ENCODE measurements at regions not wholly inside any gene's neighbourhood (a gene's known extent, or its start where the extent isn't known, plus 50 kb on each side); places are given as distances from the start of the nearest gene placed in this dataset.
"Not testable (repeated sequence)": the region's sequence is repeated elsewhere in the genome, so short reads cannot be mapped to it uniquely, and the experiment has no call there.

- Histone ChIP-seq H3K4me3 (ENCODE audit: low read length) (no peak overlapping the region), H3K9me3 (replicated peaks; ENCODE audit: low read length) (no peaks in the 10 kb centered on the region), H3K36me3 (ENCODE audit: insufficient read depth, low read length) (no peaks in the 10 kb centered on the region), H3K4me1 (ENCODE audit: control insufficient read depth, insufficient read depth, low read length) (no peaks in the 10 kb centered on the region), H3K27me3 (ENCODE audit: control insufficient read depth, insufficient read depth, low read length) (no peaks in the 10 kb centered on the region), H3K4me2 (ENCODE audit: low read length) (no peak overlapping the region), H3K9ac (ENCODE audit: low read depth, low read length) (no peak overlapping the region)
Measured at GRCh38 chr1:73218995-73219546, 936.7 kb upstream of the NEGR1 start.

DNA sequence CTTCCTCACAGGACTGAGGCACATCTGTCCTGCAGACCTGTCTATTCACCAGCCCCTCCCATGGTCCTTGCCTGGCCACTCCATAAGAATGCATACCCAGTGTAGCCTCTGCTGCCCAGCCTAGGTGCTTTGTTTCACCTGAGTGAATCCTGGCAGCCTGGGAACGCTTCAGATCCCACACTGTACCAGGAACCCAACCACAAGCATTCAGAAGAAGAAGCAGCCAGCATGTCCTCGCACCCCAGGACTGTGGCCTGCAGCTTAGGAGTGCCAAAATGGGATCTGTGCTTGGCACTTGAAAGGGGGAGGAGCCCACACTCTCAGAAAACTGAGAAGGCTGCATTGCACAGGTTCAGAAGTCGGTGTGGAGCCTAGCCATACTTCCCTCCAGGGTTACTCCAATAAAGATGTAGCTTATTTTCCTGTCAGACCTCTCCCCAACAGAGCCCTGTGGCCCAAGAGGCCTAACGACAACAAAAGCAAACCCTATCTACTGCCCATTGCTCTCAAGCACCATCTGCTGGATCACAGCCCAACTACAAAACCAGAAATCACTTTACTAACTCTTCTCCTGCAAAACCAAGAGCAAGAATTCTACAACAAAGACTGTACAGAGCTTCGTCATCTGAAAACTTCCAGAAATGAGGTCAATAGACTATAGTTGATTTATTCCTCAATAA, 923.1 kb upstream of the NEGR1 start:
- no peak overlapping the region for H3K4me3 ChIP-seq (ENCODE audit: low read length)
- H3K27me3 ChIP-seq (ENCODE audit: control insufficient read depth, insufficient read depth, low read length), result no peaks in the 10 kb centered on the region
- no peaks in the 10 kb centered on the region for H3K9me3 ChIP-seq (replicated peaks; ENCODE audit: low read length)

DNA sequence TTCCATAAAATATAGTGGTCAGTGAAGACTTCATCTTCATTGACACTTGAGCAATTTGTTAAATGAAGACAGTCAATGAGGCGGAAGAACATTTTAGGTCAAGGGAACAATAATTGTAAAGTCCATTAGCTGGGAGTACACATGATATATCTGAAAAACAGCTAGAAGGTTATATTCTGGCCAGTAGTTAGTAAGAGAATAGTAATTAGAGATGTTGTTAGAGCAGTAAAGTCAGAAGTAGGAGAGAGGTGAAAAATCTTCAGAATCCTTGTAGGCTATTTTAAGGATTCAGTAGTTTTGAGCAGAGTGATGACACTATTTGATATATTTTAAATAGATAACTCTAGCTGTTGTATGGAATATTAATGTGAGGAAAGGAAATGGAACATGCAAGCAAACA, 915.6 kb upstream of the NEGR1 start:
- Histone ChIP-seq H3K4me2 (ENCODE audit: low read length) (no peak overlapping the region), H3K4me3 (ENCODE audit: low read length) (no peak overlapping the region), H3K27me3 (ENCODE audit: control insufficient read depth, insufficient read depth, low read length) (no peaks in the 10 kb centered on the region), H3K9me3 (replicated peaks; ENCODE audit: low read length) (peaks cover 9% of the 10 kb centered on the region), H3K9ac (ENCODE audit: low read depth, low read length) (no peak overlapping the region), H3K36me3 (ENCODE audit: insufficient read depth, low read length) (no peaks in the 10 kb centered on the region), H3K4me1 (ENCODE audit: control insufficient read depth, insufficient read depth, low read length) (no peaks in the 10 kb centered on the region)

More for the DNA sequence above, 923.1 kb upstream of the NEGR1 start:
- Histone ChIP-seq H3K4me2 (ENCODE audit: low read length) (no peak overlapping the region), H3K9ac (ENCODE audit: low read depth, low read length) (no peak overlapping the region), H3K36me3 (ENCODE audit: insufficient read depth, low read length) (no peaks in the 10 kb centered on the region), H3K4me1 (ENCODE audit: control insufficient read depth, insufficient read depth, low read length) (no peaks in the 10 kb centered on the region)

GRCh38 chr1:73194965-73195364, 912.6 kb upstream of the NEGR1 start:
- no peaks in the 10 kb centered on the region for H3K4me1 ChIP-seq (ENCODE audit: control insufficient read depth, insufficient read depth, low read length)
- no peak overlapping the region for H3K4me3 ChIP-seq (ENCODE audit: low read length)
- no peaks in the 10 kb centered on the region for H3K36me3 ChIP-seq (ENCODE audit: insufficient read depth, low read length)
- no peaks in the 10 kb centered on the region for H3K27me3 ChIP-seq (ENCODE audit: control insufficient read depth, insufficient read depth, low read length)
- H3K9me3 ChIP-seq (replicated peaks; ENCODE audit: low read length), result peaks cover 9% of the 10 kb centered on the region
- H3K9ac ChIP-seq (ENCODE audit: low read depth, low read length), result no peak overlapping the region
- no peak overlapping the region for H3K4me2 ChIP-seq (ENCODE audit: low read length)

- not testable (repeated sequence) for H3K9ac ChIP-seq (ENCODE audit: low read depth, low read length); H3K4me3 ChIP-seq (ENCODE audit: low read length); H3K9me3 ChIP-seq (replicated peaks; ENCODE audit: low read length); H3K27me3 ChIP-seq (ENCODE audit: control insufficient read depth, insufficient read depth, low read length); H3K4me1 ChIP-seq (ENCODE audit: control insufficient read depth, insufficient read depth, low read length); H3K36me3 ChIP-seq (ENCODE audit: insufficient read depth, low read length); H3K4me2 ChIP-seq (ENCODE audit: low read length)
Measured at GRCh38 chr1:73183581-73183980, 901.2 kb upstream of the NEGR1 start.

DNA sequence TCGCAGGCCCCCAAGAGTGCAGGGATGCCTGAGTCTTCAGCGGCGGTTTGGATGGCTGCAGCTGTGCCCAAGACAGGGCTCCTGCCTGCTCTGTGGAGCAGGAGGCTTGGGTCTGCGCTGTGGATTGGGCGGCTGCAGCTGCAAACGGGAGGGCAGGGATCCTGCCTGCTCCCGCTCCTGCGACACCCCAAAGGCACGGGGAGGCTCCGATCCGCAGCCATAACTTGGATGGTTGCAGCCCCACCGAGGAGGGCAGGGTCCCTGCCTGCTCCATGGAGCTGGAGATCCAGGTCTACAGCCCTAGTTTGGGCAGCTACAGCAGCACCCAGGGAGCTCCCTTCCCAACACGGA, 898.8 kb upstream of the NEGR1 start:
- H3K27me3 ChIP-seq (ENCODE audit: control insufficient read depth, insufficient read depth, low read length), result no peaks in the 10 kb centered on the region
- no peaks in the 10 kb centered on the region for H3K4me1 ChIP-seq (ENCODE audit: control insufficient read depth, insufficient read depth, low read length)
- H3K9me3 ChIP-seq (replicated peaks; ENCODE audit: low read length), result peaks cover 3% of the 10 kb centered on the region
- no peak overlapping the region for H3K4me3 ChIP-seq (ENCODE audit: low read length)
- no peak overlapping the region for H3K4me2 ChIP-seq (ENCODE audit: low read length)
- H3K9ac ChIP-seq (ENCODE audit: low read depth, low read length), result no peak overlapping the region
- no peaks in the 10 kb centered on the region for H3K36me3 ChIP-seq (ENCODE audit: insufficient read depth, low read length)

DNA sequence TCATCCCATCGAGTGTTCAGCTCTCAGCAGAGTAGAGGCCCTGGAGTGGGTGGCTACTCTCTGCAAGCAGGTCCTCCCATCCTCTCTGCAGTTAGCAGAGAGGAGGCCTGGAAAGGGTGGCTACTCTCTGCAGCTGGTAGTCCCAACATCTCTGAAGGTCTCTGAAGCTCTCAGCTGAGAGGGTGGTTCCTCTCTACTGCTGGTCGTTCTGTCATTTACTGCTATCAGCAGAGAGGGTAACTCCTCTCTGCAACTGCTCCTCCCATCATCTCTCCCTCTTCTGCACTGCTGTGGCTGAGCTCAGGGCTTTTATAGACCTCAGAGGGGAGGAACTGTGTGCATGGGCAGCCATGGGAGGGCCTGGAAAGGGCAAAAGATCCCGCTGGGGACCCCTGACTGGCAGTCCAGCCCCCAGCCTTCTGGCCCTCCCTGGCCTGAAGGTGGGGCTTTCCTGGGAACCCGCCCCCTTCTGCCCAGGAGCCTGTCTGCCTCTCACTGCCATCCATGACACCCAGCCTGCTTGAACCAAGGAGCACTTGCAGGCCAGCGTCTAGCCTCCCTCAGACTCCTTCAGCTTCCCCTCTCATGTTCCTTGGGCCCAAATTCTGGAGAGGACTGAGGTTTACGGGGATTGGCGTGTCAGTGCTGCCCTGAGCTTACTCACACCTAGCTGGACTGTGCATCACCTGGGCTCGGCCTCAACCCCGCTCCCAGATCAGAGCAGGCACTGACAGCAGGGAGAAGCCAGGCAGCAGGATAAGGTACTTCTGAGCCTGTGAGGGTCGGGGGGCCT, 898.3 kb upstream of the NEGR1 start:
- H3K4me2 ChIP-seq (ENCODE audit: low read length), result no peak overlapping the region
- no peaks in the 10 kb centered on the region for H3K27me3 ChIP-seq (ENCODE audit: control insufficient read depth, insufficient read depth, low read length)
- H3K9ac ChIP-seq (ENCODE audit: low read depth, low read length), result no peak overlapping the region
- no peak overlapping the region for H3K4me3 ChIP-seq (ENCODE audit: low read length)
- peaks cover 3% of the 10 kb centered on the region for H3K9me3 ChIP-seq (replicated peaks; ENCODE audit: low read length)
- H3K4me1 ChIP-seq (ENCODE audit: control insufficient read depth, insufficient read depth, low read length), result no peaks in the 10 kb centered on the region
- no peaks in the 10 kb centered on the region for H3K36me3 ChIP-seq (ENCODE audit: insufficient read depth, low read length)

DNA sequence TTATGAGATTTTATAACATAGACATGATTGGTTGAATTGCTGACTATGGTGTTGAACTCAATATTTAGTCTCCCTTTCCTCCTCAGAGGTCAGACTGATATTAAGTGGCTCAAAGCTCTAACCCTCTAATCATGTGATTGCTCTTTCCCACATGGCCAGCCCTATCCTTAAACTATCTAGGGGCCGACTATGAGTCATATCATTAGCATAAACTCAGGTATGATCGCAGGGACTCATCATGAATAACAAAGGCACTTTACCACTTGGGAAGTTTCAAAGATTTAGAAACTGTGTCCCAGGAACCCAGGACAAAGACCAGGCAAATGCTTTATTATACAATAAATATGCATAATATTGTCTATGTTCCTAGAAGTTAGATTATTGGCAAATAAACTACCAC, 894.6 kb upstream of the NEGR1 start:
- no peak overlapping the region for H3K4me2 ChIP-seq (ENCODE audit: low read length)

DNA sequence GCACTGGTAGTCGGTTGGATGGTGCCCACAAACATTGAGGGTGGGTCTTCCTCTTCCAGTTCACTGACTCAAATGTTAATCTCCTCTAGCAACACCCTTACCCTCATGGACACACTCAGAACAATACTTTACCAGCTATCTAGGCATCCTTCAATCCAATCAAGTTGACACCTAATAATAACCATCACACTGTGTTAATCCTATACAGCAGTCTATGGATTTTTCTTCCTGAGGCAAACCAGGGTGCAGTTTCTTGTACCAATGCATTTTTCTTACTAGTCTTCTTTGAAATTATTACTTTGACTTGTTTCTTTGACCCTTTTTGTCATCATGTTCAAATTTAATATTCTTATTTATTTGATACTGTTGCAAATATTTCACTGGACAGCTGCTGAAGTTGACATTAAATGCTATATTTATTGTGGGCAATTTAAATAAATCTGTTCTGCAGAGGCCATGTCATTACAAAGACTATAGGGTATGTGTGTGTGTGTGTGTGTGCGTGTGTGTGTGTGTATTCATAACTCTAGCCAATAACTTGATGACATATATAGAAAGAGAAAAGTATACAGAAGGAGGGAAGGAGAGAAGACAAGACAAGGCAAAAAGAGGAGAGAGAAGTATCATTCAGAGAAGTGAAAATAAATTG, 884.8 kb upstream of the NEGR1 start:
- H3K27me3 ChIP-seq (ENCODE audit: control insufficient read depth, insufficient read depth, low read length), result no peaks in the 10 kb centered on the region
- peaks cover 4% of the 10 kb centered on the region for H3K9me3 ChIP-seq (replicated peaks; ENCODE audit: low read length)
- no peaks in the 10 kb centered on the region for H3K36me3 ChIP-seq (ENCODE audit: insufficient read depth, low read length)
- H3K4me2 ChIP-seq (ENCODE audit: low read length), result no peak overlapping the region
- H3K4me3 ChIP-seq (ENCODE audit: low read length), result no peak overlapping the region
- H3K4me1 ChIP-seq (ENCODE audit: control insufficient read depth, insufficient read depth, low read length), result no peaks in the 10 kb centered on the region
- H3K9ac ChIP-seq (ENCODE audit: low read depth, low read length), result no peak overlapping the region

More for the DNA sequence above, 894.6 kb upstream of the NEGR1 start:
- Histone ChIP-seq H3K27me3 (ENCODE audit: control insufficient read depth, insufficient read depth, low read length) (no peaks in the 10 kb centered on the region), H3K9me3 (replicated peaks; ENCODE audit: low read length) (peaks cover 3% of the 10 kb centered on the region), H3K9ac (ENCODE audit: low read depth, low read length) (no peak overlapping the region), H3K4me1 (ENCODE audit: control insufficient read depth, insufficient read depth, low read length) (no peaks in the 10 kb centered on the region), H3K36me3 (ENCODE audit: insufficient read depth, low read length) (no peaks in the 10 kb centered on the region), H3K4me3 (ENCODE audit: low read length) (no peak overlapping the region)

GRCh38 chr1:73162564-73162963, 880.2 kb upstream of the NEGR1 start:
- no peak overlapping the region for H3K4me3 ChIP-seq (ENCODE audit: low read length)
- no peaks in the 10 kb centered on the region for H3K36me3 ChIP-seq (ENCODE audit: insufficient read depth, low read length)
- no peaks in the 10 kb centered on the region for H3K4me1 ChIP-seq (ENCODE audit: control insufficient read depth, insufficient read depth, low read length)

DNA sequence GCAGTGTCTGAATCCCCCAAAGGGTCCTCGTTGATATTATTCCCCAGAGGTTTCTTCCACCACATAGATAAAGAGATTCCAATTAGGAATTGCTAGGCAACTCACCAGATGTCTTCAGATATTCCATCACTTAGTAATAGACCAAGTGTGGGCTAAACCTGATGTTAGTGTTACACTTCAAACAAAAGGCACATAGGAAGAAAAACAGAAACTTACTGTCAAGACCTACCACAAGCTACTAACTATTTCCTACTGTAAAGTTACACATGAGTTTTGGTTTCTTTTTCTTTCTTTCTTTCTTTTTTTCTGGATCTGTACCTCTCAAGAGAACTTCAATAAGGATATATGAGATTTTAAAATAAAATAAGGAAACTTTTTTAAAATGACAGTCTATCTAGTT, 879.1 kb upstream of the NEGR1 start:
- H3K4me3 ChIP-seq (ENCODE audit: low read length), result no peak overlapping the region
- H3K27me3 ChIP-seq (ENCODE audit: control insufficient read depth, insufficient read depth, low read length), result no peaks in the 10 kb centered on the region
- no peak overlapping the region for H3K4me2 ChIP-seq (ENCODE audit: low read length)
- H3K9me3 ChIP-seq (replicated peaks; ENCODE audit: low read length), result peaks cover 4% of the 10 kb centered on the region
- no peaks in the 10 kb centered on the region for H3K4me1 ChIP-seq (ENCODE audit: control insufficient read depth, insufficient read depth, low read length)
- H3K36me3 ChIP-seq (ENCODE audit: insufficient read depth, low read length), result no peaks in the 10 kb centered on the region
- H3K9ac ChIP-seq (ENCODE audit: low read depth, low read length), result no peak overlapping the region

More at GRCh38 chr1:73162564-73162963, 880.2 kb upstream of the NEGR1 start:
- Histone ChIP-seq H3K27me3 (ENCODE audit: control insufficient read depth, insufficient read depth, low read length) (no peaks in the 10 kb centered on the region), H3K9ac (ENCODE audit: low read depth, low read length) (no peak overlapping the region), H3K9me3 (replicated peaks; ENCODE audit: low read length) (peaks cover 4% of the 10 kb centered on the region), H3K4me2 (ENCODE audit: low read length) (no peak overlapping the region)
